NCI-H82 (cell line): ENCODE measurements at regions not wholly inside any gene's neighbourhood (a gene's known extent, or its start where the extent isn't known, plus 50 kb on each side); places are given as distances from the start of the nearest gene placed in this dataset.
"Not testable (repeated sequence)": the region's sequence is repeated elsewhere in the genome, so short reads cannot be mapped to it uniquely, and the experiment has no call there.

Experiments used
- DNase-seq: peaks from one replicate; lab custom pipeline; 2025; lab: John Stamatoyannopoulos, UW

DNA sequence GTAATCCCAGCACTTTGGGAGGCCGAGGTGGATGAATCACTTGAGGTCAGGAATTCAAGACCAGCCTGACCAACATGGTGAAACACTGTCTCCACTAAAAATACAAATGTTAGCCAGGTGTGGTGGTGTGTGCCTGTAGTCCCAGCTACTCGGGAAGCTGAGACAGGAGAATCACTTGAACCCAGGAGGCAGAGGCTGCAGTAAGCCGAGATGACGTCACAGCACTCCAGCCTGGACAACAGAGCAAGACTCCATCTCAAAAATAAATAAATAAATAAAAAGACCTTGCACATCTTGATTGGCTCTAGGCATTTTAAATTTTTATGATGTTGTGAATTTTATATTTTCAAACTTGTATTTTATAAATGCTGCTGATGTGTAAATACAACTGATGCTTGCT lies 141.7 kb downstream of the ARRDC3 start:
- not testable (repeated sequence) for DNase-seq

DNA sequence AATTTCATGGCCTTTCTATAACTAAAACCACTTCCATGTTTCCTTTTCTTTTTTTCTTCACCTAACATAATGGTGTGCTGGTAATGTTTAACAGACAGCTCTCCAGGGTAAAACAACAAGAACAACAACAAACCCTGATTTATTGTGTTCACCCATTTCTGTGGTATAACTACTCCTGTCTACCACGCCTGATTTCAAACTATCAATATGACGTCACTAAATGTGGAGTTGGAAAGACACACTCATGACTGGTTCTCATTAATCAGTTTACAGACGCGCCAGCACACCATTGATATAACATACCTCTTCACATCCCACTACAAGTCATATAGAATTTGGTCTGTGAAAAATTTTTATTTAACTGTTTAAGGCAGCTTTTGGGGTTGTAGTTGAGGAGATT lies 142.9 kb downstream of the ARRDC3 start:
- no peak for DNase-seq

- no peak for DNase-seq
Observed at GRCh38 chr5:91235271-91235694, 147.8 kb downstream of the ARRDC3 start.

DNA sequence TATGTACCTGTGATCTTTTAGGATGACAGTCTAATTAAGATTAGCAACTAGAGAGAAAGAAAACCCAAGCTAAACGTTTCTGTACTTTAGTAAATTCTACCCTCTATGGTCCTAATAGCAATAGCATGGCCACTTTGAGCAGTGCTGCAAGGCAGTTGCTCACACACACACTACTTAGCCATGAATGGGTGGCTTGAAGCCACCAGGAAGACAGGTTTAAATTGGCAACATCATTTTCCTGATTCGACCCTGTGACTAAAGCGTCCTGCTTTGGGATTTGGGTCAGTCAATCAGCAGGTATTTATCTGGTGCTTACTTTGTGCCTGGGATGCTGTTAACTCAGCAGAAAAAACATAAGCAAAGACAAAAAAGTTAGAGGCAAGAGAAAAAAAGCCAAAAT lies 150.6 kb downstream of the ARRDC3 start:
- no peak for DNase-seq

- DNase-seq, result no peak
Observed at GRCh38 chr5:91229031-91229727, 153.9 kb downstream of the ARRDC3 start.

GRCh38 chr5:91228188-91228587 lies 154.9 kb downstream of the ARRDC3 start:
- DNase-seq, result no peak

DNA sequence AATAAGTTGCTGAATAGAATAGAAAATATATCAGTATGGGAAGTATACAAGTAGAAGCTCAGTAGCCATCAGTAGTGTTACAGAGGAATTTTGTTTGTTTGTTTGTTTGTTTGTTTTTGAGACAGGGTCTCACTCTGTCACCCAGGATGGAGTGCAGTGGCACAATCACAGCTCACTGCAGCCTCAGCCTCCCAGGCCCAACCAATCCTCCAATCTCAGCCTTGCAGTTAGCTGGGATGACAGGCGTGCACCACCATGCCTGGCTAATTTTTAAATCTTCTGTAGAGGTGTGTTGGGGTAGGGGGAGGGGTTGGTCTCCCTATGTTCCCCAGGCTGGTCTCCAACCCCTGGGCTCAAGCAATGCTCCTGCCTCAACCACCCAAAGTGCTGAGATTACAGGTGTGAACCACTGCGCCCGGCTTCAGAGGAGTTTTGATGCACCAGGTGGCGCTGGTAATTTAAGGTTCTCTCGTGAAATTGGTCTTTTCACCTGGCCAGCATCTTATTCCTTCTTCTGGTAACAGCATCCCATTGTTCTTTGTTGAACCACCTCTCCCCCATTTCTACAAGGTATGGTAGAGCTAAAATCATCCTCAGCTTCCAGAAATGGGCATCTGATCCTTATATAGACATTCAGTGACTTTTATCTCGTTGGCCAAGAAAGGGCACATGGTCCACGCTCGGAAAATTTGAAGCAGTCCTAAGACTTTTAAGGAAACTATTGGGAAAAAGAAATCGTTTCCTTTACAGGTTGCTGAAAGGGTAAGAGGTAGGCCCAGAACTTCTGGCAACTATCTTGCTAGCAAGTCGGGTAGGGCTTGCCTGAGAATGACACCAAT lies 157.1 kb downstream of the ARRDC3 start:
- peak; percentile 58 for DNase-seq

GRCh38 chr5:91224969-91225368 lies 158.1 kb downstream of the ARRDC3 start:
- no peak for DNase-seq

GRCh38 chr5:91224456-91224855 lies 158.7 kb downstream of the ARRDC3 start:
- no peak for DNase-seq

DNA sequence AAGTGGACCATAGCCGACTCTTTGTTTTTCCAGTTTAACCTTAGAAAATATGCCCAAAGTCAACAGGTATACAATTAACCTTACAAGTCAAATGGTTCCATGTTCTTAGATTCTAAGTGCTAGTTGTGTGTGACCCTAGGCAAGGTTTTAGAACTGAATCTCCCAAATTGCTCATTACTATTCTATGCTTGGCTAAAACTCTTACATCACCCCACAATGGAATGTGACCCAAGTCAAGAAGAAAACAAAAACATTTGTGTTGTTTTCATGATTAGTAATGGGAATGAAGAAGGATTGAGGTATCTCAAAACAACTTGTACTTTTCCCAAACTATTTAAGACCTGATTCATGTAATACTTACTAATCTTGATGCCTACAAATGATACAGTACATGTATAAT lies 159.2 kb downstream of the ARRDC3 start:
- DNase-seq, result no peak

GRCh38 chr5:91222482-91222881 lies 160.6 kb downstream of the ARRDC3 start:
- no peak for DNase-seq

DNA sequence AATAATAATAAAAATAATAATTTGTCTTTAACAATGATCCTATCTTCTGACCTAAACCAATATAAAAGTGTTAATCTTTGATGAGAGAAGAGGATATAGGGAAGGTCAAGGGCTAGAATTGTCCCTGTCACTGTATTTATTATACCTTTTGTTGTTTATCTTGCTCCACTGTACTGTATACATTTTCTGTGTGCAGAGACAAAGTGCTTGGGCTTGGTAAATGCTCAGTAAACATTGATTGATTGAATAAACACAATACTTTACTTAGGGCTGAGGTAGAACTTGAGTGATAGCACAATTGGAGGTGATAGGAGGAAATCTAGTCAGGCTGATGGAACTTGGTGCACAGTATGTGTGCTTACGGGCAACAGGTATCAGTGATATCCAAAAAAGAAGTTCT lies 161.2 kb downstream of the ARRDC3 start:
- DNase-seq, result no peak

DNA sequence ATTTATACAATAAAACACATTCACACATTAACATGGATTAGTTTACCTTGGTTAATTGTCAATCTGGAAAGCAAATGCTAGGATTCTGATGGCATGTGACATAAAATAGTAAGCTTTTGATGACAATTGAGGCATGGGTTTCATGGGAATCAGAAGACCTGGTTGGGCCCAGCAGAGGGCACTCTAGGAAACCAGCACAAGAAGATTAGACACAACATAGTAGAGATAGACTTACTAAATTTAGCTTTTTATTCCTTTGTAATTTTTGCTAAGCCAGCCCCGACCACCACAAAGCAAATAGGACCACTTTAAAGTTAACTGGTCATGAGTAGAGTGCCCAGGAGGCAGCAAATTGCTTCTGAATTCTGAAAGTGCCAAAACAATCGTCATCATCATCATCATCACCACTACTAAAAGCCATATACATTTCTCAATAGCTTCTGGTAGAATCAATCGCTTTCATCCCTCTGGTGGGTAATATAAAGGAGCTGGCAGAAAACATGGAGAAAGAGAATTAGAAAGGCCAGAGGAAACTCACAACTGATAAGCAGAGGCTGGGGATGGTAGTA lies 163.2 kb downstream of the ARRDC3 start:
- peak; percentile 25 for DNase-seq

DNA sequence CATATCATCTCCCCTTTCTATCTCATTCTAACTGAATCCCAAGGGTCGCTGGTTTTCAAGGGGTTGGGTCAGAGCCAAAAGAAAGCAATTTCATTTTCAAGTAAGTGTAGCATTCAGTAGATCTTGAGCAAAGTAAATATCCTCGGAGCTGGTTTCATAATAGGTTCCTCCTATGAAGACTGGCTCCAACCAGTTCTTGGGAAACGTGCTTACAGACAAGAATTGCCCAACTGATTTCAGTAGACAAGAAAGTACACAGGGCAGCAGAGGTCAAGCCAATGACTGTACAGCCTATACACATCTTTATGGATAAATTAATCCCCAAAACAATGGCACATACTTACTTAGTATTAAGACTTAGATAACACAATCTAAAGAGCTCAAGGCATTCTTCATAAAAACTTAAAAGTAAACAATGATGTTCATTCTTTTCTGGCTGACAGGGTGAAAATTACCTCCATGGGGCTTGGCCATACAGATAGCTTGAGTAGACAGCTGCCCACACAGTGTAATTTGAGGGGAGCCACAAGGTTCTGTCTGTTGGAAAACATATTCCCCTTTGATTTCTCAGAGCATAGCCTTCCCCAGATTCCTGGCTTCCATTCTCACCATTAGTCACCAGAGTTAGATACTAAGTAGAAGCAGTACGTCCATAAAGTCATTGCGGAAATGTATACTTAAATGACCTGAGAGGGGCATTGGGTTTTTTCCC lies 163.9 kb downstream of the ARRDC3 start:
- no peak for DNase-seq

GRCh38 chr5:91217859-91218258 lies 165.3 kb downstream of the ARRDC3 start:
- DNase-seq, result no peak

DNA sequence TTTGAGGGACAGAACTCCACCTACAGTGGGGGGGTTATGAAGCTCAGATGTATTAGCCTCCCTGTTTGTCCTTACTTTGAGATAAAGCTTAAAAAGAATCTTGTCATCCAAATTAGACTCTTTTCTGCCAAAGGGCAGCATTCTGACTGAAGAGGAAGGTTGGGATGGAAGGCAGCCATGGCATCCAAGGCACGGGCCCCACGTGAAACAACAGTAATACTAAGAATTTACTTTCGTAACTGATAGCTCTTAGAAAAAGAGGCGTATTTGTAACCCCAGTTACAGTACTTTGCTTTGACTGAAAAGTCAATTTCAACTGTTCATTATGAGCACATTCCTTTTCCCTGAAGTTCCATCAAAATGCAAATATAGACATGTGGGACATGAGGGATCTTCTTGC lies 168.5 kb downstream of the ARRDC3 start:
- DNase-seq, result no peak
